IMR-90 (cell line): ENCODE measurements at regions not wholly inside any gene's neighbourhood (a gene's known extent, or its start where the extent isn't known, plus 50 kb on each side); places are given as distances from the start of the nearest gene placed in this dataset.

Experiments
- ATAC-seq: fragments of 200-7000 bp; cut with Tn5 transposase; 2 replicates; pipeline ENCODE4 v1.9.1; 2020; ENCODE audit warnings: low read depth, mild to moderate bottlenecking, moderate library complexity
- BruUV-seq: library from RNA; stranded (reverse); fragments of 400-500 nt; replicated peaks from 2 replicates; lab custom pipeline; 2021; lab: Mats Ljungman, UMichigan
- CTCF ChIA-PET: fragments of 300-600 bp; formaldehyde crosslinking; extraction: SDS; loops from one replicate; lab custom pipeline; 2021; ENCODE audit warnings: antibody characterized with exemption; lab: Yijun Ruan, JAX
- POLR2A ChIA-PET: fragments of 300-600 bp; sonication (Branson Sonifier 250); formaldehyde crosslinking; loops from one replicate; lab custom pipeline; 2022; ENCODE audit warnings: antibody characterized with exemption; ENCODE audit not compliant: unreplicated experiment; lab: Charles Lee
- DNase-seq: peaks from one replicate; pipeline ENCODE4 v3.0.0; 2013
- H2AFZ ChIP-seq: replicated peaks from 2 replicates; pipeline ENCODE3; 2013; ENCODE audit warnings: low read length, mild to moderate bottlenecking; ENCODE audit not compliant: poor library complexity
- H2AK5ac ChIP-seq: 2 replicates; pipeline ENCODE4 v1.6.1; 2013; ENCODE audit warnings: low read depth, low read length, inconsistent platforms
- H2AK9ac ChIP-seq: replicated peaks from 2 replicates; pipeline ENCODE3; 2013; ENCODE audit warnings: mild to moderate bottlenecking, low read depth, low read length, moderate library complexity; ENCODE audit not compliant: poor library complexity
- H2BK120ac ChIP-seq: 2 replicates; pipeline ENCODE4 v1.6.1; 2013; ENCODE audit warnings: low read depth, low read length, inconsistent platforms
- H2BK15ac ChIP-seq: 3 replicates; pipeline ENCODE4 v1.6.1; 2013; ENCODE audit warnings: low read depth, low read length, inconsistent platforms
- H2BK20ac ChIP-seq: 2 replicates; pipeline ENCODE4 v1.6.1; 2013; ENCODE audit warnings: low read depth, mild to moderate bottlenecking, inconsistent platforms, low read length, moderate library complexity
- H2BK5ac ChIP-seq: 2 replicates; pipeline ENCODE4 v1.6.1; 2013; ENCODE audit warnings: mild to moderate bottlenecking, low read depth, low read length, inconsistent platforms; ENCODE audit not compliant: poor library complexity, severe bottlenecking
- H3K14ac ChIP-seq: replicated peaks from 2 replicates; pipeline ENCODE4 v1.6.1; 2013; ENCODE audit warnings: low read depth, low read length, inconsistent platforms
- H3K18ac ChIP-seq: 2 replicates; pipeline ENCODE4 v1.6.1; 2013; ENCODE audit warnings: low read depth, low read length, control low read depth
- H3K23ac ChIP-seq: 2 replicates; pipeline ENCODE4 v1.6.1; 2013; ENCODE audit warnings: low read depth, low read length, inconsistent platforms
- H3K27ac ChIP-seq: 2 replicates; pipeline ENCODE4 v1.5.1; 2013; ENCODE audit warnings: mild to moderate bottlenecking, control low read depth, low read length; ENCODE audit not compliant: insufficient read depth
- H3K27me3 ChIP-seq: 2 replicates; pipeline ENCODE4 v1.6.1; 2013; ENCODE audit warnings: low read length; ENCODE audit not compliant: control insufficient read depth, insufficient read depth
- H3K36me3 ChIP-seq: 2 replicates; pipeline ENCODE4 v1.6.1; 2013; ENCODE audit warnings: low read length, mixed read lengths; ENCODE audit not compliant: control insufficient read depth, insufficient read depth
- H3K4ac ChIP-seq: 2 replicates; pipeline ENCODE4 v1.6.1; 2013; ENCODE audit warnings: low read depth, low read length, inconsistent platforms
- H3K4me1 ChIP-seq: 2 replicates; pipeline ENCODE4 v1.6.1; 2013; ENCODE audit warnings: low read length, mixed read lengths; ENCODE audit not compliant: control insufficient read depth, insufficient read depth
- H3K4me2 ChIP-seq: 2 replicates; pipeline ENCODE4 v1.6.1; 2013; ENCODE audit warnings: low read depth, mild to moderate bottlenecking, control low read depth, low read length, moderate library complexity
- H3K4me3 ChIP-seq: 2 replicates; pipeline ENCODE4 v1.5.1; 2013; ENCODE audit warnings: low read depth, mild to moderate bottlenecking, control low read depth, low read length, moderate library complexity; ENCODE audit not compliant: insufficient read depth
- H3K56ac ChIP-seq: 2 replicates; pipeline ENCODE4 v1.6.1; 2013; ENCODE audit warnings: low read length, inconsistent platforms; ENCODE audit not compliant: insufficient read depth; ENCODE audit errors: extremely low read depth
- H3K79me1 ChIP-seq, 2 experiments: 2 replicates each; pipeline ENCODE4 v1.6.1; 2013; ENCODE audit warnings: low read length in 2 of 2, inconsistent platforms in 1 of 2, low read depth in 1 of 2
- H3K9ac ChIP-seq: 2 replicates; pipeline ENCODE4 v1.6.1; 2013; ENCODE audit warnings: low read depth, low read length, control low read depth
- H3K9me1 ChIP-seq: 2 replicates; pipeline ENCODE4 v1.6.1; 2013; ENCODE audit warnings: low read length, inconsistent platforms; ENCODE audit not compliant: insufficient read depth
- H3K9me3 ChIP-seq: 2 replicates; pipeline ENCODE4 v1.6.1; 2013; ENCODE audit warnings: low read length; ENCODE audit not compliant: control insufficient read depth, insufficient read depth
- H4K20me1 ChIP-seq: 2 replicates; pipeline ENCODE4 v1.6.1; 2013; ENCODE audit warnings: low read length, inconsistent platforms; ENCODE audit not compliant: insufficient read depth
- H4K5ac ChIP-seq: 2 replicates; pipeline ENCODE4 v1.6.1; 2013; ENCODE audit warnings: mild to moderate bottlenecking, low read depth, low read length, control low read depth
- H4K8ac ChIP-seq, 2 experiments: 2 replicates each; pipeline ENCODE4 v1.6.1; 2013; ENCODE audit warnings: low read depth in 2 of 2, low read length in 2 of 2, control low read depth in 1 of 2, inconsistent platforms in 1 of 2
- H4K91ac ChIP-seq: 2 replicates; pipeline ENCODE4 v1.6.1; 2013; ENCODE audit warnings: low read depth, low read length, inconsistent platforms; ENCODE audit not compliant: insufficient read depth
- BHLHE40 ChIP-seq: fragments of 150-350 bp; IDR thresholded peaks from 2 replicates; pipeline ENCODE4 v1.6.1; 2016; ENCODE audit warnings: mild to moderate bottlenecking, low read depth, low read length
- CEBPB ChIP-seq: IDR thresholded peaks from 2 replicates; pipeline ENCODE4 v1.6.1; 2012; ENCODE audit warnings: low read depth, low read length, improper control_type of control experiment
- CHD1 ChIP-seq: IDR thresholded peaks from 2 replicates; pipeline ENCODE4 v1.6.1; 2012; ENCODE audit warnings: low read depth, low read length, improper control_type of control experiment
- FOS ChIP-seq: fragments of 150-350 bp; IDR thresholded peaks from 2 replicates; pipeline ENCODE4 v1.6.1; 2016; ENCODE audit warnings: low read depth, low read length
- MAFK ChIP-seq: IDR thresholded peaks from 2 replicates; pipeline ENCODE4 v1.6.1; 2012; ENCODE audit warnings: low read depth, low read length, improper control_type of control experiment
- MAZ ChIP-seq: IDR thresholded peaks from 2 replicates; pipeline ENCODE4 v1.6.1; 2012; ENCODE audit warnings: low read depth, mild to moderate bottlenecking, low read length, improper control_type of control experiment, moderate library complexity, borderline replicate concordance
- MXI1 ChIP-seq: IDR thresholded peaks from 2 replicates; pipeline ENCODE4 v1.6.1; 2012; ENCODE audit warnings: low read depth, mild to moderate bottlenecking, low read length, moderate library complexity, borderline replicate concordance
- NFE2L2 ChIP-seq: fragments of 150-350 bp; IDR thresholded peaks from 2 replicates; pipeline ENCODE4 v1.6.1; 2016; ENCODE audit warnings: low read depth, mild to moderate bottlenecking, low read length
- POLR2A ChIP-seq: IDR thresholded peaks from 2 replicates; pipeline ENCODE4 v1.6.1; 2012; ENCODE audit warnings: mild to moderate bottlenecking, low read depth, low read length
- RAD21 ChIP-seq: IDR thresholded peaks from 2 replicates; pipeline ENCODE4 v1.6.1; 2012; ENCODE audit warnings: low read length, improper control_type of control experiment
- RCOR1 ChIP-seq: IDR thresholded peaks from 2 replicates; pipeline ENCODE4 v1.6.1; 2012; ENCODE audit warnings: mild to moderate bottlenecking, low read length, improper control_type of control experiment; ENCODE audit not compliant: insufficient replicate concordance
- RFX5 ChIP-seq: IDR thresholded peaks from 2 replicates; pipeline ENCODE4 v1.8.0; 2012; ENCODE audit warnings: low read depth, mild to moderate bottlenecking, low read length, moderate library complexity
- SMC3 ChIP-seq: fragments of 150-350 bp; IDR thresholded peaks from 2 replicates; pipeline ENCODE4 v1.6.1; 2016; ENCODE audit warnings: low read depth, mild to moderate bottlenecking, antibody characterized with exemption, low read length, moderate library complexity
- WGBS, 2 experiments: methylation state at CpG; one replicate each; pipeline versions ENCODE4 v1.1.5 to v1.1.7; 2013; ENCODE audit warnings: missing lambda C conversion rate in 2 of 2; ENCODE audit not compliant: insufficient read length in 1 of 2; ENCODE audit errors: extremely low coverage in 2 of 2; 5-methylcytosine and 5-hydroxymethylcytosine counted together
- dilution Hi-C: fragments of 300-500 bp; cut with HindIII; formaldehyde crosslinking; loops from one replicate; pipeline ENCODE4 v1.14.3; 2018; ENCODE audit warnings: low sequenced_read_pairs; ENCODE audit not compliant: unreplicated experiment
- in situ Hi-C: fragments of 300-500 bp; cut with MboI; formaldehyde crosslinking; loops from 3 replicates; pipeline ENCODE4 v1.14.3; 2019; ENCODE audit warnings: low sequenced_read_pairs, inconsistent platforms, mixed read lengths
- intact Hi-C: fragments of 100-400 bp; cut with micrococcal nuclease; formaldehyde crosslinking; loops from 2 replicates; pipeline ENCODE4 v1.10.0; 2022
- TF ChIP-seq, protein P1 (sequence below): fragments of 150-350 bp; IDR thresholded peaks from 2 replicates; pipeline ENCODE4 v1.6.1; 2016; ENCODE audit warnings: low read depth, mild to moderate bottlenecking, low read length, moderate library complexity, borderline replicate concordance
- TF ChIP-seq, protein P2 (sequence below): conservative IDR thresholded peaks from 2 replicates; pipeline ENCODE4 v1.5.1; 2012; ENCODE audit warnings: mild to moderate bottlenecking, low read depth, low read length, improper control_type of control experiment

DNA sequence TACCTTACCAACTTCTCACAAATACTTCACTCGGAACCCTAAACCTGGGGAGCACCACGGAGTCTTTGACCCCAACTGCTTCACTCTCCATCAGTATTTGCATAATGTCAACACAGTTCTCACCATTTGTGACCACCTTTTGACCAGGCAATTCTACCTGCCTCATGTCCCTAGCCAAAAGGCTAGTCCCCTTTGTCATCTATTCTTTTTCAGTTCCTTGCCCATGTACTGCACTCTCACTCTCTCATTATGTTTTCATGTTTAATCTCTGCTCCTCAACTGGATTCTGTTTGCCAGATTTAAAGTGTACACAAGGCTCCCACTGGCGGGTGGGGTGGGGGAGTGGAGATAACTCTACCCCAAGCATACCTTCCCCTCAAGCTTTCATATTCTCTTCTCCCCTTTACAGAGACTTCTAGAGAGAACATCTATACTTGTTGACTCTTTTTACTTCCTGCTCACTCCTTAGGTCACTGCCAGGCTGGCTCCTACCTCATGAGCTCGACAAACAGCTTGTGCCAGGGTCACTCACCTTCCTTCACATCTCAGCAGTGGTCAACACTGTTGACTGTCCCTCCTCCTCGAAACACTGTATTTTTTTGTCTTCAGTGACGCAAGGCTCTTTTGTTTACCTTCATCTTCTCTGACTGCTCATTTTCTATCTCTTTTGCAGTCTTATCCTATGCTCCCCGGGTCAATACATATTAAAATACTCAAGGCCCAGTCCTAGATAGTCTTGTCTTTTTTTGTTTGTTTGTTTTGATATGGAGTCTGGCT lies 88.7 kb upstream of the MAP4K3 start:
- intact Hi-C loops = no loop called here
- Histone ChIP-seq H2BK15ac (peak overlapping the region; percentile 97; the same call in 2 of the 3 replicates), H4K91ac (peak overlapping the region; percentile 73; the same call in 1 of the 2 replicates), H3K9me3 (peaks cover 6% of the 10 kb centered on the region), H3K4me3 (no peak overlapping the region), H2AK9ac (no peak overlapping the region), H2BK5ac (no peak overlapping the region), H3K36me3 (peaks cover 3% of the 10 kb centered on the region; the same call in 1 of the 2 replicates), H2AFZ (no peak overlapping the region), H3K9me1 (peaks cover 14% of the 10 kb centered on the region), H3K4me1 (peaks cover 28% of the 10 kb centered on the region), H3K18ac (peak overlapping the region; percentile 91), H4K20me1 (no peaks in the 10 kb centered on the region), H3K56ac (no peak overlapping the region), H3K14ac (0 out of 2 replicates have a peak overlapping the region, but pooled peaks have one; percentile 37), H3K23ac (0 out of 2 replicates have a peak overlapping the region, but pooled peaks have one; percentile 69), H3K4ac (peak overlapping the region; percentile 61; the same call in 1 of the 2 replicates), H3K4me2 (no peak overlapping the region), H2BK120ac (peak overlapping the region; percentile 97), H3K9ac (no peak overlapping the region), H3K27ac (no peak overlapping the region), H2BK20ac (peak overlapping the region; percentile 48; the same call in 1 of the 2 replicates), H3K27me3 (no peaks in the 10 kb centered on the region), H3K79me1 (0 out of 4 replicates have a peak, but pooled peaks cover 0 to 8% of the 10 kb centered on the region in 2 experiments), H4K5ac (peak overlapping the region; percentile 53; the same call in 1 of the 2 replicates), H4K8ac (peak overlapping the region in 1 of 2 experiments; percentile 25; a peak in 1 of 4 replicates), H2AK5ac (peak overlapping the region; percentile 96)
- BruUV-seq = no TSS peak
- ChIA-PET CTCF (interaction anchor here (0.6 to 0.8 kb wide), 2 partner anchors 23 to 78 kb away, joined by 3 read pairs; no protein-coding TSS in a partner anchor), POLR2A (no interaction called here)
- no peak for ATAC-seq
- 70% methylated on average over 3 of the region's 7 CpGs; no CpG with 5 or more reads in 1 of the 2 experiments for WGBS, 2 experiments
- in situ Hi-C loops = no loop called here
- DNase-seq = no peak
- dilution Hi-C loops = no loop called here
- TF ChIP-seq, protein P1, sequence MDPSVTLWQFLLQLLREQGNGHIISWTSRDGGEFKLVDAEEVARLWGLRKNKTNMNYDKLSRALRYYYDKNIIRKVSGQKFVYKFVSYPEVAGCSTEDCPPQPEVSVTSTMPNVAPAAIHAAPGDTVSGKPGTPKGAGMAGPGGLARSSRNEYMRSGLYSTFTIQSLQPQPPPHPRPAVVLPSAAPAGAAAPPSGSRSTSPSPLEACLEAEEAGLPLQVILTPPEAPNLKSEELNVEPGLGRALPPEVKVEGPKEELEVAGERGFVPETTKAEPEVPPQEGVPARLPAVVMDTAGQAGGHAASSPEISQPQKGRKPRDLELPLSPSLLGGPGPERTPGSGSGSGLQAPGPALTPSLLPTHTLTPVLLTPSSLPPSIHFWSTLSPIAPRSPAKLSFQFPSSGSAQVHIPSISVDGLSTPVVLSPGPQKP = no peak
- TF ChIP-seq MAFK (no peak), NFE2L2 (no peak), POLR2A (no peak), RFX5 (no peak), RAD21 (no peak), SMC3 (no peak), MXI1 (no peak), RCOR1 (no peak), CEBPB (no peak), MAZ (no peak), FOS (no peak), CHD1 (no peak), BHLHE40 (no peak)
- TF ChIP-seq, protein P2, sequence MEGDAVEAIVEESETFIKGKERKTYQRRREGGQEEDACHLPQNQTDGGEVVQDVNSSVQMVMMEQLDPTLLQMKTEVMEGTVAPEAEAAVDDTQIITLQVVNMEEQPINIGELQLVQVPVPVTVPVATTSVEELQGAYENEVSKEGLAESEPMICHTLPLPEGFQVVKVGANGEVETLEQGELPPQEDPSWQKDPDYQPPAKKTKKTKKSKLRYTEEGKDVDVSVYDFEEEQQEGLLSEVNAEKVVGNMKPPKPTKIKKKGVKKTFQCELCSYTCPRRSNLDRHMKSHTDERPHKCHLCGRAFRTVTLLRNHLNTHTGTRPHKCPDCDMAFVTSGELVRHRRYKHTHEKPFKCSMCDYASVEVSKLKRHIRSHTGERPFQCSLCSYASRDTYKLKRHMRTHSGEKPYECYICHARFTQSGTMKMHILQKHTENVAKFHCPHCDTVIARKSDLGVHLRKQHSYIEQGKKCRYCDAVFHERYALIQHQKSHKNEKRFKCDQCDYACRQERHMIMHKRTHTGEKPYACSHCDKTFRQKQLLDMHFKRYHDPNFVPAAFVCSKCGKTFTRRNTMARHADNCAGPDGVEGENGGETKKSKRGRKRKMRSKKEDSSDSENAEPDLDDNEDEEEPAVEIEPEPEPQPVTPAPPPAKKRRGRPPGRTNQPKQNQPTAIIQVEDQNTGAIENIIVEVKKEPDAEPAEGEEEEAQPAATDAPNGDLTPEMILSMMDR = no peak
